Kidney (tissue), 13 donors: ENCODE measurements at regions not wholly inside any gene's neighbourhood (a gene's known extent, or its start where the extent isn't known, plus 50 kb on each side); places are given as distances from the start of the nearest gene placed in this dataset.

ENCODE experiments used
- DNase-seq, 5 donors: peaks; one replicate each; pipeline ENCODE4 v3.0.0-alpha.2; 2013 to 2020
- FAIRE-seq: peaks from 2 replicates; lab custom pipeline; 2012; peaks lifted over from hg19 to GRCh38; lab: Jason Lieb, UNC
- H3K27ac ChIP-seq, 2 donors: one replicate each; pipeline ENCODE4 v1.7.0; 2013; ENCODE audit warnings: low read depth in 2 of 2, low read length in 2 of 2, inconsistent platforms in 1 of 2
- H3K27me3 ChIP-seq: one replicate; pipeline ENCODE4 v1.7.1; 2013; ENCODE audit warnings: low read length, inconsistent platforms; ENCODE audit not compliant: control insufficient read depth, insufficient read depth
- H3K36me3 ChIP-seq, 3 donors: one replicate each; pipeline versions ENCODE4 v1.7.0 to v1.7.1; 2013; ENCODE audit warnings: low read length in 3 of 3, control low read depth in 1 of 3, inconsistent platforms in 1 of 3; ENCODE audit not compliant: insufficient read depth in 3 of 3, control insufficient read depth in 2 of 3
- H3K4me1 ChIP-seq, 3 donors: one replicate each; pipeline versions ENCODE4 v1.7.0 to v1.7.1; 2013; ENCODE audit warnings: low read length in 3 of 3, inconsistent platforms in 1 of 3, low read depth in 1 of 3; ENCODE audit not compliant: control insufficient read depth in 2 of 3, insufficient read depth in 2 of 3
- H3K4me3 ChIP-seq, 3 donors: one replicate each; pipeline versions ENCODE4 v1.7.0 to v1.8.1; 2013; ENCODE audit warnings: low read length in 3 of 3, control low read depth in 1 of 3, inconsistent platforms in 1 of 3
- H3K9ac ChIP-seq, 3 donors: one replicate each; pipeline versions ENCODE4 v1.7.0 to v1.7.1; 2013; ENCODE audit warnings: low read length in 3 of 3, control low read depth in 1 of 3, inconsistent platforms in 1 of 3
- H3K9me3 ChIP-seq, 3 donors: one replicate each; pipeline versions ENCODE4 v1.7.0 to v1.7.1; 2013; ENCODE audit warnings: low read length in 3 of 3, control low read depth in 1 of 3, inconsistent platforms in 1 of 3; ENCODE audit not compliant: control insufficient read depth in 2 of 3, insufficient read depth in 1 of 3
- intact Hi-C: fragments of 100-400 bp; cut with DNase I; formaldehyde crosslinking; loops from one replicate; pipeline ENCODE4 v1.11.1; 2022
- TF ChIP-seq, protein P1 (sequence below): IDR thresholded peaks from 3 replicates; pipeline ENCODE4 v1.5.1; 2012; ENCODE audit warnings: mild to moderate bottlenecking, moderate library complexity, borderline replicate concordance; ENCODE audit not compliant: insufficient read depth; ENCODE audit errors: extremely low read depth
- donor health status: control.
- donor health status: control.
- donor health status: control.
- donor health status: control.
- donor health status: control.
- donor health status: DM: yes; HTN: yes; CAD: no.
- donor health status: Normal renal cell carcinoma (clear cell type).

DNA sequence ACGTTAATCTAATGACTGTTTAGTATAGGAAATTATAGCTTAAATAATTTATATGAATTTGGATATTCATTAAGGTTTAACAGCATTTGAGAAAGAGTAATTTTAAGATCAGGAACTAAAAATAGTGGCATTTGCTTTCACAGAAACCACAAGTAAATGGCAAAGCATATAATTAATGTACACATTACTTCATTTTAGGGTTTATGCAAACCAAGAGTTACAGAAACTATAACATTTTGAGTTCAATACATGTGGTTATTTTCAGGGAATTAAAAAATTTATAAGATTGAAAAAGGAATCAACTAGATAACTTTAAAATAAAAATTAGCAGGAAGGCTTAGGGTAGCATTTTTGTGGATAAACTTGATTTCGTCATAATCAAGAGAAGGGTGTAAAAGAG lies 151.7 kb upstream of the MIR17HG start:
- Histone ChIP-seq H3K4me3 (no peak overlapping the region), H3K9me3 (no peaks in the 10 kb centered on the region), H3K36me3 (no peaks in the 10 kb centered on the region), H3K27me3 (no peaks in the 10 kb centered on the region), H3K27ac (no peak overlapping the region), H3K4me1 (no peaks in the 10 kb centered on the region), H3K9ac (no peak overlapping the region)
- FAIRE-seq (no peak), DNase-seq (no peak)
- TF ChIP-seq, protein P1, sequence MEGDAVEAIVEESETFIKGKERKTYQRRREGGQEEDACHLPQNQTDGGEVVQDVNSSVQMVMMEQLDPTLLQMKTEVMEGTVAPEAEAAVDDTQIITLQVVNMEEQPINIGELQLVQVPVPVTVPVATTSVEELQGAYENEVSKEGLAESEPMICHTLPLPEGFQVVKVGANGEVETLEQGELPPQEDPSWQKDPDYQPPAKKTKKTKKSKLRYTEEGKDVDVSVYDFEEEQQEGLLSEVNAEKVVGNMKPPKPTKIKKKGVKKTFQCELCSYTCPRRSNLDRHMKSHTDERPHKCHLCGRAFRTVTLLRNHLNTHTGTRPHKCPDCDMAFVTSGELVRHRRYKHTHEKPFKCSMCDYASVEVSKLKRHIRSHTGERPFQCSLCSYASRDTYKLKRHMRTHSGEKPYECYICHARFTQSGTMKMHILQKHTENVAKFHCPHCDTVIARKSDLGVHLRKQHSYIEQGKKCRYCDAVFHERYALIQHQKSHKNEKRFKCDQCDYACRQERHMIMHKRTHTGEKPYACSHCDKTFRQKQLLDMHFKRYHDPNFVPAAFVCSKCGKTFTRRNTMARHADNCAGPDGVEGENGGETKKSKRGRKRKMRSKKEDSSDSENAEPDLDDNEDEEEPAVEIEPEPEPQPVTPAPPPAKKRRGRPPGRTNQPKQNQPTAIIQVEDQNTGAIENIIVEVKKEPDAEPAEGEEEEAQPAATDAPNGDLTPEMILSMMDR, result no peak
- intact Hi-C loops, result no loop called here

DNA sequence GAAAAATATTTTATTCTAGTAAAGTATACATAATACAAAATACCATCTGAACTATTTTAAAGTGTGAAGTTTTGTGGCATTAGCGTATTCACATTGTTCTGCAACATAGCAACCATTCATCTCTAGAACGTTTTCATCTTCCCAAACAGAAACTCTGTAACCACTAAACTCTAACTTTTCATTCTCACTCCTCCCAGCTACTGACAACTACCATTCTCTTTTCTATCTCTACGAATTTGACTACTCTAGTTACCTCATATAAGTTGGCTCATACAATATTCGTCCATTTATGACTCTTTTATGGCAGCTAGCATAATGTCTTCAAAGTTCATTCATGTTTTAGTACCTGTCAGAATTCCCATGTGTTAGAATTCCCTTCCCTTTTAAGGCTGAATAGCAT lies 150.5 kb upstream of the MIR17HG start:
- DNase-seq (no peak), FAIRE-seq (no peak)
- no peaks in the 10 kb centered on the region for H3K9me3 ChIP-seq
- TF ChIP-seq, protein P1, result no peak
- no peak overlapping the region for H3K27ac ChIP-seq
- H3K4me3 ChIP-seq, result no peak overlapping the region
- no peaks in the 10 kb centered on the region for H3K27me3 ChIP-seq
- intact Hi-C loops, result no loop called here
- no peaks in the 10 kb centered on the region for H3K36me3 ChIP-seq
- H3K9ac ChIP-seq, result no peak overlapping the region
- no peaks in the 10 kb centered on the region for H3K4me1 ChIP-seq

DNA sequence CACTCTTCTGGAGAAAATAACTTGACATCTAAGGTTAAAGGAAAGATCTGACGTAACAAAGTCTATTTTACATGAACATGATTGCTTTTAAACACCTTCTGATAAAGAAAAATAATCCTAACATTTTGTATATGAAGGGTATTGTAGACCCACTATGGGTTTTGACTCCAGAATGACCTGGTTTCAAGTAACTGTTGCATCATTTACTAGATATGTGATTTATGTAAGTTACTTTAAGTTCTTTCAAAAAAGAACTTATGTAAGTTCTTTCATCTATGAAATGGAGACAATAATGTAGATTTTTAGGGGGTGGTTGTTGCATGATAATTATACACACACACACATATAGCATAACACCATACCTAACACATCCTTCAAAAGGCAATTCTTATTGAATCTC lies 147.6 kb upstream of the MIR17HG start:
- no peaks in the 10 kb centered on the region for H3K9me3 ChIP-seq

More for the DNA sequence above, 147.6 kb upstream of the MIR17HG start:
- DNase-seq (no peak), FAIRE-seq (no peak)
- Histone ChIP-seq H3K27ac (no peak overlapping the region), H3K4me3 (no peak overlapping the region), H3K9ac (no peak overlapping the region), H3K27me3 (no peaks in the 10 kb centered on the region), H3K36me3 (no peaks in the 10 kb centered on the region), H3K4me1 (no peaks in the 10 kb centered on the region)
- intact Hi-C loops, result no loop called here
- TF ChIP-seq, protein P1, result no peak
